Skeletal muscle tissue (tissue), 4 donors: ENCODE measurements at regions not wholly inside any gene's neighbourhood (a gene's known extent, or its start where the extent isn't known, plus 50 kb on each side); places are given as distances from the start of the nearest gene placed in this dataset.
A peak's percentile ranks its signal among the peaks of the same experiment; 100 is the strongest.

Experiments
- H3K27ac ChIP-seq: one replicate; pipeline ENCODE4 v1.7.0; 2013; ENCODE audit warnings: mild to moderate bottlenecking, low read depth, low read length, inconsistent platforms
- H3K27me3 ChIP-seq, 3 donors: one replicate each; pipeline ENCODE4 v1.7.0; 2013; ENCODE audit warnings: low read length in 3 of 3; ENCODE audit not compliant: control insufficient read depth in 3 of 3, insufficient read depth in 3 of 3
- H3K36me3 ChIP-seq, 3 donors: one replicate each; pipeline ENCODE4 v1.7.0; 2013; ENCODE audit warnings: low read length in 3 of 3; ENCODE audit not compliant: control insufficient read depth in 3 of 3, insufficient read depth in 3 of 3
- H3K4me1 ChIP-seq, 3 donors: one replicate each; pipeline ENCODE4 v1.7.0; 2013; ENCODE audit warnings: low read length in 3 of 3, mild to moderate bottlenecking in 3 of 3; ENCODE audit not compliant: control insufficient read depth in 3 of 3, insufficient read depth in 3 of 3
- H3K4me3 ChIP-seq, 3 donors: one replicate each; pipeline ENCODE4 v1.7.0; 2013; ENCODE audit warnings: low read length in 3 of 3
- H3K9ac ChIP-seq, 3 donors: one replicate each; pipeline ENCODE4 v1.7.0; 2013; ENCODE audit warnings: low read length in 3 of 3, mild to moderate bottlenecking in 3 of 3, moderate library complexity in 2 of 3, low read depth in 1 of 3
- H3K9me3 ChIP-seq, 3 donors: one replicate each; pipeline ENCODE4 v1.7.0; 2013; ENCODE audit warnings: low read length in 3 of 3; ENCODE audit not compliant: control insufficient read depth in 3 of 3
- small RNA-seq: library from RNA; depleted of rRNA; stranded (forward); fragments of <200 nt; gene quantifications from one replicate; pipeline ENCODE3, GENCODE V24; 2014
- donor health status: Osteomylitis.

- Histone ChIP-seq H3K4me3 (no peak overlapping the region), H3K36me3 (no peaks in the 10 kb centered on the region), H3K4me1 (no peaks in the 10 kb centered on the region), H3K27ac (no peak overlapping the region), H3K9ac (no peak overlapping the region), H3K27me3 (no peaks in the 10 kb centered on the region), H3K9me3 (no peaks in the 10 kb centered on the region)
Measured at GRCh38 chr19:20254121-20254520, 87.1 kb downstream of the ZNF486 start.

- H3K36me3 ChIP-seq, result no peaks in the 10 kb centered on the region
- H3K27ac ChIP-seq, result no peak overlapping the region
- no peak overlapping the region for H3K4me3 ChIP-seq
- no peaks in the 10 kb centered on the region for H3K27me3 ChIP-seq
- no peak overlapping the region for H3K9ac ChIP-seq
- H3K9me3 ChIP-seq, result no peaks in the 10 kb centered on the region
- H3K4me1 ChIP-seq, result no peaks in the 10 kb centered on the region
Measured at GRCh38 chr19:20252613-20253012, 85.6 kb downstream of the ZNF486 start.

GRCh38 chr19:20250627-20251026 is 83.6 kb downstream of the ZNF486 start:
- Histone ChIP-seq H3K9me3 (no peaks in the 10 kb centered on the region), H3K4me1 (no peaks in the 10 kb centered on the region), H3K4me3 (no peak overlapping the region), H3K9ac (no peak overlapping the region), H3K27ac (no peak overlapping the region), H3K36me3 (no peaks in the 10 kb centered on the region), H3K27me3 (no peaks in the 10 kb centered on the region)

- no peak overlapping the region for H3K27ac ChIP-seq
- no peaks in the 10 kb centered on the region for H3K9me3 ChIP-seq
- H3K4me3 ChIP-seq, result no peak overlapping the region
- no peaks in the 10 kb centered on the region for H3K4me1 ChIP-seq
- H3K9ac ChIP-seq, result no peak overlapping the region
- H3K27me3 ChIP-seq, result no peaks in the 10 kb centered on the region
- no peaks in the 10 kb centered on the region for H3K36me3 ChIP-seq
Measured at GRCh38 chr19:20250121-20250520, 83.1 kb downstream of the ZNF486 start.

Small RNAs in the stretch of these regions (small RNA-seq; reads per million reads assigned to genes)
- 0.42 reads per million, percentile 53 among the genes with 10 or more reads in this experiment for gene MIR1270
